GM18867 (cell line): ENCODE measurements at regions not wholly inside any gene's neighbourhood (a gene's known extent, or its start where the extent isn't known, plus 50 kb on each side); places are given as distances from the start of the nearest gene placed in this dataset.
"Not testable (repeated sequence)": the region's sequence is repeated elsewhere in the genome, so short reads cannot be mapped to it uniquely, and the experiment has no call there.

ENCODE experiments used
- ATAC-seq: cut with Tn5 transposase; IDR thresholded peaks from one replicate; pipeline ENCODE4 v1.9.1; 2021; ENCODE audit warnings: mild to moderate bottlenecking, moderate library complexity; ENCODE audit not compliant: unreplicated experiment

DNA sequence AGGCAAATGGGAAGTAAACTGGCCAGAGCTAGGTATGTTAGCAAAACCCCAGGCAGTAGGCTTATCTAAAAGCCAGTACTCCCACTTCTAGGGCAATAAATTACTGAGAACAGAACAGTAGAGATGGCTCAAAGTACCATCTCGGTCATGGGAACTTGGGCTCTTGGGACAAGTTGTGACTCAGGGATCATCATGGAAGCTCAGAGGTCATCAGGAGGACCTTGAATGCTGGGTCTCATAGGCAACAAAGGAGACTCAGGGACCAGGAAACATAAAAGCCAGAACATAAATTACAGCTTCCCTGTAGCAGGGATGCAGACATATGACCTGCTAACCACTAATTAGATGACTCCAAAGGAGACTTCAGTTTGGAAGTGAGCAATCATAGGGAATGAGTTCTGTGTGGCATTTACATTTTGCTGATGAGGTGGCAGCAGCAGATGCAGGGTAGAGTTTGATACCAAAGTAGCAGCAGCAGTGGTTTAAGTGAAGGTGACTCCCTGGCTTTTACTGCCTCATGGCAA lies 97.6 kb upstream of the SCAF11 start:
- ATAC-seq, result no peak

DNA sequence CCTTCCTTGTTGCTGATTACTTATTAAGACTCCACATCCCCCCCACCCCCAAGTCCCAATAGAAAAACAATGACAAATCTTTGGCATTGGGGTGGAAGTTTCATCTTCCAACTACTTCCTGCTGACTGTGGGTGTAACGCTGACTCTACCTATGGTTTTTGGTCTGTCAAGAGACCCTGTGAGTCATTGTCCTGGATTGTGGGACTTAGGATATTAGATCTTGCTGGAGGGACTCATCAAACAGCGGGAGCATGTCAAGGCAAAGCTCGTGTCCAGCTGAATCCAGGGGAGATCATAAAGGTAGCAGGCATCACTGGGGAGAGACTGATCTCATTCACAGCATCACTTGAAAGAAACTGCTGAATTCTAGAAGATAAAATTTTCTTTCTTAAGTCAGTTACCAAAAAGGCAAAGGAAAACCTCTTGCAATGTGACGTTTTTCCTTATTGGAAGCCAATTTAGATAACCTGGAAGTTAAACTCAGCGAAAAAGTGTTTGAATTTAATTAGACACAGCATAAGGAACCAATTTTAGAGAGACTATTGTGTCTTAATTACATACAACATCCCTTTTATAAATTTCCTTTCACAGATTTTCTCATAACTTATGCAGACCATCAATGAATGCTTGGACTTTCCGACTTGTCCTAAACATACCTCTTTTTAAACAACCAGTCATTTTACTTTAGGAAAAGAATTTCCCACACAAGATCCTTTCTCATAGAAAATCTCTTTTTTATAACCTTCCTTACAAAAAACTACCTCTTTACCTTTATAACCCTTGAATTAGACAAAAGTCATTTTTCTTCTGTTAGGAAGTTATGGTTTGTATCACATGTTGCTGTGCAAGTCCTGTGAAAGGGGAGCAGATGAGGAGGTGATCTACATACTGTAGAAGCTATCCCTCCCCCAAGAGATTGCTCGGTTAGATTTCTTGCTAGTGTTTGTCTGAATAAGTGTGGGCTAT lies 94.6 kb upstream of the SCAF11 start:
- no peak for ATAC-seq

DNA sequence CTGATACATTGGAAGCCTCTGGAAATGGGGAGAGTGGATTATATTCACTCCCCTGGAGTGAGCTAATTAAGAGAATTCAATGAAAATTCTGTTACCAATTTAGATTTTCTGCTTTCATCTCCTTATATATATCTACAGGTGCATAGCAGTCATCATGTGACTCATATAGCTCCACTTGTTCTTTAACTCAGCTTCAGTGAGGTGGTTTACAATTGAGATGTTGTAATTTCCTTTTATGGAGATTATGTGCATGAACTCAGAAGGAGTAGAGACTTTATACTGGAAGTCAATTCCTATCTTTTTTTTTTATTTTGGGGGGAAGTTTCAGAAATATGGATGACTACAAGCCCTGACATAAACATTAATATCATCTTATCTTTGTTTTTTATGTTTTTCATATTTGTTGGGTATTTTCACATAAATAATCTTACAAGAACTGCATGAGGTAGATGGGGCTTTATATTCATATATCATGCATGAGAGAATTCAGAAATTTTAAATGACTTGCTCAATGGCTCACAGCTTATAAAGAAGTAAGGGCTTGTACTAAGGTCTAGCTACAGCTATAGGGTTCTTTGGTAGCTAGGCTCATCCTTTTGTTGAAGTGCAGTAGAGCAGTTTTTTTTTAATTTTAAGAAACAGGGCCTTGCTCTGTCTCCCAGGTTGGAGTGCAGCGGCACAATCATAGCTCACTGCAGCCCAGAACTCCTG lies 92.3 kb upstream of the SCAF11 start:
- ATAC-seq, result no peak

GRCh38 chr12:46073321-46073720 lies 82.9 kb upstream of the SCAF11 start:
- ATAC-seq, result no peak

DNA sequence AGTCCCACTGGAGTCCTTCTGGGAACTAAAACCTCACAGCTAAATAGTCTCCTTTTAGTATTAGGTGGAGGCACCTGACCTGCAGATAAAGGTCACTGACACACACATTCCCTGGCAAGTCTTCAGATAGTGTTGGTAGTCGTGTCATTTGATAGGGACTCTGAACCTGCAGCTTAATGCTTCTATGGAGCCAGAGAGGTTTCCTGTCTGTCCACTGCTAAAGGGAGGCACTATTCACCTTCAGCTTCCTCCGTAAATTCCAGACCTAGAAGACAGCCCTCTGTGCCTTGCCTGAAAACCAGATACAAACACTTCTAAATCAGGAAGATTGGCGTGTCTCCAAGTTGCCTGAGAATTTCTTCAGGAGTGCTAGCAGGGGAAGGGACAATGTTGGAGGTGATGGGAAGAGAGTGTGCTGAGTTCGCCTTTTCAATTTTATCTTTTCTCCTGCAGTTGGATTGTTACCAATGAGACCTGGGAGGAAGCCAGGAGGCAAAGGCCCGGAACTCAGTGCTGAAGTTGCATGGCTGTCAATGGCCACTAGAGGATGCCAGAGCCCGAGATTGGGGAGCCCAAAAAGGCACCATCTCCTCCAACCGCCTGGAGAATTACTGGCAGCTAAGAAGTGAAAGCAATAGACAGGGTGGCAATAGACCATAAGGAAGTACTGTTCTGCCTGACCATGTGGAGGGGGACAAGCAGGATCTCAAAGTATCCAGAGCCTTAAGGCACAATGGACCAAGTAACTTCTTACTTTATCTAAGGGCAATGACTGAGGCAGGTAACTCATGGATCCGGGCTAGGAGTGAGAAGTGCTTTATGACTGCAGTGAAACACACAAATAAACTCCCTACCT lies 81.6 kb upstream of the SCAF11 start:
- ATAC-seq, result peak; percentile 99

DNA sequence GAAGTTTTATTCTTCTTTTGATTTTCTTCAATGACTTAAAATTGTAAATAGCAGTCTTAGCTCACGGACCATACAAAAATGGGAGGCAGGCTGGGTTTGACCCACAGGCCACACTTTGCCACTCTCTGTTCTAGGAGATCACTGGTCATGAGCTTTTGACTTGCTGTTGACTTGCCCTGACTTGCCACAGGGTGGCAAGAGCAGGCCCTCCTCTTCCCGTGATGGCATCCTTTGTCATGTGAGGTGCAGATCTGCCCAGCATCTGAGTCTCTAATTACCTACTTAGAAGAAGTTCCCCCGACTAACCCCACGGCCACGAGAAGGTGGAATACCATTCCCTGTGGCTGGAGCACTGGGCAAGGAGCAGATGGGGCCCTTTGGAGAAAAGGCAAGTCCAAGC lies 81.0 kb upstream of the SCAF11 start:
- no peak for ATAC-seq

GRCh38 chr12:46067094-46067493 lies 76.7 kb upstream of the SCAF11 start:
- no peak for ATAC-seq

DNA sequence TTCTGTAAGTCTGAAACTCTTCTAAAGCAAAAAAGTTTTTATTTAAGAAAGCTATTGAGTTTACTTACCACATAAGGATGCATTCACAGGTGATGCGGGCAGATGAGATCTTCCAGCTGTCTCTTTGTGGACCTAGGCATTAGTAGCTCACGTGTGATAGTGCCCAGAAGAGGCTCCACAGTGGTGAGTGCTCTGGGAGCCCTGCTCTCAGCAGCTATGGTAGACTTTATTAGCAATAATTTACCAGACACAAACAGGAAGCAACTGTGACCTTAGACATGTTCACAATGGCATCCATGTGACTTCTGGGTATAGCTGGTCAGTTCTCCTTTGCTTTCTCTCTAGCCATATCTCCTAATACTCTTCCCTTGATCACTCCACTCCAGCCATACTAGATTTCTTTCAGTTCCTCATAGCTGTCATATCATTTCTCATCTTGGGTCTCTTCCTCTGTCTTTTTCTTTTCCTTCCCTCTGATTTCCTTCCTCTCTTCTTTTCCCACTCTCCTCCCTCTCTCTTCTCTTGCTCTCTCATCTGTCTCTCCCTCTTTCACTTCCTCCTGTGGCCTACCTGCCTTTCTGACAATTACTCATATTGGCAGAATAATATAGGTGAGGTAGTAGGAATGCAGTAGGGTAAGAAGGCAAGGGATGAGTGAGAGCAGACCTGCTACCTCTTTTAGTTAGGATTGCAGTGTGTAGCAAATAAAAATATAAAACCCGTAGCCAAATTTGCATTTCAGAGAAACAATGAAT lies 75.2 kb upstream of the SCAF11 start:
- peak; percentile 73 for ATAC-seq

GRCh38 chr12:46064548-46064947 lies 74.2 kb upstream of the SCAF11 start:
- ATAC-seq, result no peak

DNA sequence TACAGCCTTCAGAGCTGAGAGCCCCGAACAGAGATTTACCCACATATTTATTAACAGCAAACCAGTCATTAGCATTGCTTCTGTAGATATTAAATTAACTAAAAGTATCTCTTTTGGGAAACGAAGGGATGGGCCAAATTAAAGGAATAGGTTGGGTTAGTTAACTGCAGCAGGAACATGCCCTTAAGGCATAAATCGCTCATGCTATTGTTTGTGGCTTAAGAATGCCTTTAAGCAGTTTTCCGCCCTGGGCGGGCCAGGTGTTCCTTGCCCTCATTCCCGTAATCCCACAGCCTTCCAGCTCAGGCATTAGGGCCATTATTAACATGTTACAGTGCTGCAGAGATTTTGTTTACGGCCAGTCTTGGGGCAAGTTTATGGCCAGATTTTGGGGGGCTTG lies 68.3 kb upstream of the SCAF11 start:
- ATAC-seq, result not testable (repeated sequence)

DNA sequence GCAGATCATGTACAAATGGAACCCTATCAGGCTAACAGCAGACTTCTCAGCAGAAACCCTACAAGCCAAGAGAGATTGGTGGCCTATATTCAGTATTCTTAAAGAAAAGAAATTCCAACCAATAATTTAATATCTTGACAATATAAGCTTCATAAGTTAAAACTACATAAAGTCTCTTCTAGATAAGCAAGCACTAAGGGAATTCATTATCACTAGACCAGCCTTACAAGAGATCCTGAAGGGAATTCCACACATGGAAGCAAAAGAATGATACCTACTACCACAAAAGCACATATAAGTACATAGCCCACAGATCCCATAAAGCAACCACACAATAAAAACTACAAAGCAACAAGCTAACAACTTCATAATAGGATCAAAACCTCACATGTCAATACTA lies 60.4 kb upstream of the SCAF11 start:
- no peak for ATAC-seq

GRCh38 chr12:46049665-46050064 lies 59.3 kb upstream of the SCAF11 start:
- no peak for ATAC-seq

GRCh38 chr12:46046436-46046835 lies 56.1 kb upstream of the SCAF11 start:
- ATAC-seq, result no peak

DNA sequence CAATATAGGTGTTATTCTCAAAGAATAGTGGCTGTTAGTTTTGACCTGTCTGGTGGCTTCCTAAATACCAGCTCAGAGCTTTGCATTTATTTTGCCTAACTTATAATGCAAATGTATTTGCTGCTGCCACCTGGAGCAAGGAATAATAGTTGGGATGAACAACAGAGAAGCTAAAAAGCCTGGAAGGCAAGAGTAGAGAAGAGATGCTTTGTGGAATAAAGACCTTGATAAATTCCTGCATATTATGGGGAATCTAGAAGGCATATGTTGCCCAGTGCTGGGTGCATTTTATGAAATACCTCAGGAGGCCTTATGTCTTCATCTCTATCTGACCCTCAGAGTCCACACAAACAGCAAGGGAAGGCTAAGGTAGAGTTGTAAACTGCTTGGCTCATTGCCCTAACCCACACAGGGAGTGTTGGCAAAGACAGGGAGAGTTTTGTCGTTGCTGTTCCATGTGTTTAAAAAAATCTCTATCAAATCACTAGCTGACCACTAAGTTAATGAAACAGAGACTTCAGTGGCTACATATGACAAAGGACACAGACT lies 53.7 kb upstream of the SCAF11 start:
- ATAC-seq, result no peak
